HUES48 (cell line): ENCODE measurements at regions not wholly inside any gene's neighbourhood (a gene's known extent, or its start where the extent isn't known, plus 50 kb on each side); places are given as distances from the start of the nearest gene placed in this dataset.
"Not testable (repeated sequence)": the region's sequence is repeated elsewhere in the genome, so short reads cannot be mapped to it uniquely, and the experiment has no call there.

Source experiments
- H3K27ac ChIP-seq: one replicate; pipeline ENCODE4 v1.7.0; 2013; ENCODE audit warnings: low read depth, low read length, inconsistent platforms
- H3K27me3 ChIP-seq: 2 replicates; pipeline ENCODE4 v1.6.1; 2013; ENCODE audit warnings: mild to moderate bottlenecking, low read length; ENCODE audit not compliant: control insufficient read depth, insufficient read depth
- H3K36me3 ChIP-seq: 2 replicates; pipeline ENCODE4 v1.6.1; 2013; ENCODE audit warnings: low read length; ENCODE audit not compliant: control insufficient read depth, insufficient read depth
- H3K4me1 ChIP-seq: 2 replicates; pipeline ENCODE4 v1.6.1; 2013; ENCODE audit warnings: mild to moderate bottlenecking, low read length; ENCODE audit not compliant: control insufficient read depth, insufficient read depth
- H3K4me3 ChIP-seq: 2 replicates; pipeline ENCODE4 v1.5.1; 2013; ENCODE audit warnings: mild to moderate bottlenecking, low read depth, low read length
- H3K9ac ChIP-seq: 2 replicates; pipeline ENCODE4 v1.6.1; 2013; ENCODE audit warnings: mild to moderate bottlenecking, low read depth, low read length, moderate library complexity
- H3K9me3 ChIP-seq: 2 replicates; pipeline ENCODE4 v1.6.1; 2013; ENCODE audit warnings: low read length; ENCODE audit not compliant: control insufficient read depth, insufficient read depth

- H3K36me3 ChIP-seq = no peaks in the 10 kb centered on the region
- H3K9ac ChIP-seq = no peak overlapping the region
- peak overlapping the region; percentile 29 for H3K27ac ChIP-seq
- H3K27me3 ChIP-seq = no peaks in the 10 kb centered on the region
- no peak overlapping the region for H3K4me3 ChIP-seq
- no peaks in the 10 kb centered on the region for H3K9me3 ChIP-seq
- H3K4me1 ChIP-seq = peaks cover 49% of the 10 kb centered on the region
These were observed 310.8 kb upstream of the MAP2 start for GRCh38 chr2:209113026-209113425.

GRCh38 chr2:209114588-209115240 lies 309.1 kb upstream of the MAP2 start:
- Histone ChIP-seq H3K27me3 (no peaks in the 10 kb centered on the region), H3K9me3 (no peaks in the 10 kb centered on the region), H3K4me3 (no peak overlapping the region), H3K36me3 (no peaks in the 10 kb centered on the region), H3K4me1 (peaks cover 49% of the 10 kb centered on the region), H3K27ac (no peak overlapping the region), H3K9ac (no peak overlapping the region)

- H3K27ac ChIP-seq = no peak overlapping the region
These were observed 302.2 kb upstream of the MAP2 start for GRCh38 chr2:209121691-209122090.

GRCh38 chr2:209125291-209125690 lies 298.6 kb upstream of the MAP2 start:
- no peaks in the 10 kb centered on the region for H3K9me3 ChIP-seq
- H3K4me3 ChIP-seq = no peak overlapping the region
- H3K4me1 ChIP-seq = no peaks in the 10 kb centered on the region
- no peak overlapping the region for H3K9ac ChIP-seq
- no peaks in the 10 kb centered on the region for H3K36me3 ChIP-seq
- no peaks in the 10 kb centered on the region for H3K27me3 ChIP-seq
- no peak overlapping the region for H3K27ac ChIP-seq

More at GRCh38 chr2:209121691-209122090, 302.2 kb upstream of the MAP2 start:
- H3K4me3 ChIP-seq = no peak overlapping the region
- no peaks in the 10 kb centered on the region for H3K9me3 ChIP-seq
- no peaks in the 10 kb centered on the region for H3K36me3 ChIP-seq
- H3K4me1 ChIP-seq = peaks cover 5% of the 10 kb centered on the region; the same call in 1 of the 2 replicates
- H3K9ac ChIP-seq = no peak overlapping the region
- no peaks in the 10 kb centered on the region for H3K27me3 ChIP-seq

- no peaks in the 10 kb centered on the region for H3K9me3 ChIP-seq
These were observed 285.8 kb upstream of the MAP2 start for GRCh38 chr2:209138079-209138478.

GRCh38 chr2:209141142-209141541 lies 282.7 kb upstream of the MAP2 start:
- Histone ChIP-seq H3K9ac (no peak overlapping the region), H3K27me3 (no peaks in the 10 kb centered on the region)

More at GRCh38 chr2:209138079-209138478, 285.8 kb upstream of the MAP2 start:
- peak overlapping the region; percentile 95 for H3K27ac ChIP-seq
- H3K27me3 ChIP-seq = no peaks in the 10 kb centered on the region
- H3K4me1 ChIP-seq = peaks cover 40% of the 10 kb centered on the region
- H3K4me3 ChIP-seq = peak overlapping the region; percentile 33
- H3K36me3 ChIP-seq = no peaks in the 10 kb centered on the region
- H3K9ac ChIP-seq = no peak overlapping the region

GRCh38 chr2:209141818-209142217 lies 282.0 kb upstream of the MAP2 start:
- Histone ChIP-seq H3K27ac (no peak overlapping the region), H3K9ac (no peak overlapping the region), H3K9me3 (no peaks in the 10 kb centered on the region), H3K4me3 (no peak overlapping the region), H3K36me3 (no peaks in the 10 kb centered on the region), H3K27me3 (no peaks in the 10 kb centered on the region), H3K4me1 (peaks cover 66% of the 10 kb centered on the region)

More at GRCh38 chr2:209141142-209141541, 282.7 kb upstream of the MAP2 start:
- Histone ChIP-seq H3K9me3 (no peaks in the 10 kb centered on the region), H3K4me1 (peaks cover 60% of the 10 kb centered on the region), H3K27ac (no peak overlapping the region), H3K4me3 (no peak overlapping the region), H3K36me3 (no peaks in the 10 kb centered on the region)

- peaks cover 49% of the 10 kb centered on the region for H3K4me1 ChIP-seq
- not testable (repeated sequence) for H3K27me3 ChIP-seq, H3K9ac ChIP-seq, H3K4me3 ChIP-seq, H3K9me3 ChIP-seq, H3K27ac ChIP-seq, H3K36me3 ChIP-seq
These were observed 278.6 kb upstream of the MAP2 start for GRCh38 chr2:209145220-209145691.

- no peaks in the 10 kb centered on the region for H3K27me3 ChIP-seq
- H3K4me3 ChIP-seq = no peak overlapping the region
- H3K27ac ChIP-seq = peak overlapping the region; percentile 48
- no peaks in the 10 kb centered on the region for H3K9me3 ChIP-seq
- peaks cover 43% of the 10 kb centered on the region for H3K4me1 ChIP-seq
- no peaks in the 10 kb centered on the region for H3K36me3 ChIP-seq
- H3K9ac ChIP-seq = no peak overlapping the region
These were observed 277.7 kb upstream of the MAP2 start for GRCh38 chr2:209145941-209146681.

- H3K4me1 ChIP-seq = peaks cover 36% of the 10 kb centered on the region
- no peak overlapping the region for H3K4me3 ChIP-seq
- H3K27ac ChIP-seq = peak overlapping the region; percentile 48
- H3K9me3 ChIP-seq = no peaks in the 10 kb centered on the region
- no peak overlapping the region for H3K9ac ChIP-seq
- H3K27me3 ChIP-seq = no peaks in the 10 kb centered on the region
- no peaks in the 10 kb centered on the region for H3K36me3 ChIP-seq
These were observed 277.0 kb upstream of the MAP2 start for GRCh38 chr2:209146682-209147320.

- Histone ChIP-seq H3K27me3 (no peaks in the 10 kb centered on the region), H3K36me3 (no peaks in the 10 kb centered on the region), H3K4me3 (no peak overlapping the region), H3K9ac (no peak overlapping the region), H3K4me1 (peaks cover 32% of the 10 kb centered on the region), H3K27ac (no peak overlapping the region), H3K9me3 (no peaks in the 10 kb centered on the region)
These were observed 275.9 kb upstream of the MAP2 start for GRCh38 chr2:209147981-209148380.
